Neural cell (in vitro differentiated cells): ENCODE measurements at regions not wholly inside any gene's neighbourhood (a gene's known extent, or its start where the extent isn't known, plus 50 kb on each side); places are given as distances from the start of the nearest gene placed in this dataset.

Experiments
- EP300 ChIP-seq: fragments of 450-650 bp; conservative IDR thresholded peaks from 2 replicates; pipeline ENCODE4 v1.6.1; 2014; ENCODE audit warnings: antibody characterized with exemption, mild to moderate bottlenecking, moderate library complexity; ENCODE audit not compliant: poor library complexity, severe bottlenecking
- EZH2 ChIP-seq: fragments of 200-600, 300-800 bp; shearing (Covaris generic), sonication (generic); IDR thresholded peaks from 2 replicates; pipeline ENCODE4 v1.6.1; 2014; ENCODE audit warnings: antibody characterized with exemption, low read length, borderline replicate concordance, mild to moderate bottlenecking; ENCODE audit not compliant: insufficient read depth, poor library complexity, severe bottlenecking
- MXI1 ChIP-seq: fragments of 450-650 bp; conservative IDR thresholded peaks from 2 replicates; pipeline ENCODE4 v1.6.1; 2014; ENCODE audit warnings: antibody characterized with exemption, mild to moderate bottlenecking; ENCODE audit not compliant: poor library complexity, severe bottlenecking
- POLR2AphosphoS5 ChIP-seq: IDR thresholded peaks from 2 replicates; pipeline ENCODE4 v1.6.1; 2012
- RAD21 ChIP-seq: fragments of 450-650 bp; conservative IDR thresholded peaks from 2 replicates; pipeline ENCODE4 v1.6.1; 2014; ENCODE audit warnings: antibody characterized with exemption, mild to moderate bottlenecking, moderate library complexity
- SMC3 ChIP-seq: fragments of 450-650 bp; conservative IDR thresholded peaks from 2 replicates; pipeline ENCODE4 v1.6.1; 2014; ENCODE audit warnings: antibody characterized with exemption, mild to moderate bottlenecking, moderate library complexity; ENCODE audit not compliant: poor library complexity
- TAF1 ChIP-seq: IDR thresholded peaks from 2 replicates; pipeline ENCODE4 v1.6.1; 2012; ENCODE audit warnings: low read depth
- TF ChIP-seq, protein P1 (sequence below): fragments of 450-650 bp; IDR thresholded peaks from 2 replicates; pipeline ENCODE4 v1.5.1; 2014; ENCODE audit warnings: antibody characterized with exemption, mild to moderate bottlenecking, moderate library complexity; ENCODE audit not compliant: poor library complexity, severe bottlenecking
- TF ChIP-seq, protein P2 (sequence below): IDR thresholded peaks from 2 replicates; pipeline ENCODE4 v1.6.1; 2012; ENCODE audit warnings: borderline replicate concordance

DNA sequence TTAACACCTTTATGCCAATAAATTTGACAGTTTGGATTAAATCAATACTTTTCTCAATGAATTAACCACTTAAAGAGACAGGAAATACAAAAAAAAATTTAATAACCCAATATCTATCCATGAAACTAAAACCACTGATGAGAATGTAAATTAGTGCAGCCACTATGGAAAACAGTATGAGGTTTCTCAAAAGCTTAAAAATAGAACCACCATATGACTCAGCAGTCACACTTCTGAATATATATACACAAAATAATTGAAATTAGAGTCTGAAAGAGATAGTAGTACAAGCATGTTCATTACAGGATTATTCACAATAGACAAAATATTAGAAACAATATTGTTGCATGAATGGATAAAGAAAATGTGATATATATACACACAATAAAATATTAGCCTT is 382.1 kb upstream of the SETBP1 start:
- TF ChIP-seq, protein P1, sequence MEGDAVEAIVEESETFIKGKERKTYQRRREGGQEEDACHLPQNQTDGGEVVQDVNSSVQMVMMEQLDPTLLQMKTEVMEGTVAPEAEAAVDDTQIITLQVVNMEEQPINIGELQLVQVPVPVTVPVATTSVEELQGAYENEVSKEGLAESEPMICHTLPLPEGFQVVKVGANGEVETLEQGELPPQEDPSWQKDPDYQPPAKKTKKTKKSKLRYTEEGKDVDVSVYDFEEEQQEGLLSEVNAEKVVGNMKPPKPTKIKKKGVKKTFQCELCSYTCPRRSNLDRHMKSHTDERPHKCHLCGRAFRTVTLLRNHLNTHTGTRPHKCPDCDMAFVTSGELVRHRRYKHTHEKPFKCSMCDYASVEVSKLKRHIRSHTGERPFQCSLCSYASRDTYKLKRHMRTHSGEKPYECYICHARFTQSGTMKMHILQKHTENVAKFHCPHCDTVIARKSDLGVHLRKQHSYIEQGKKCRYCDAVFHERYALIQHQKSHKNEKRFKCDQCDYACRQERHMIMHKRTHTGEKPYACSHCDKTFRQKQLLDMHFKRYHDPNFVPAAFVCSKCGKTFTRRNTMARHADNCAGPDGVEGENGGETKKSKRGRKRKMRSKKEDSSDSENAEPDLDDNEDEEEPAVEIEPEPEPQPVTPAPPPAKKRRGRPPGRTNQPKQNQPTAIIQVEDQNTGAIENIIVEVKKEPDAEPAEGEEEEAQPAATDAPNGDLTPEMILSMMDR: no peak
- TF ChIP-seq EZH2 (no peak), POLR2AphosphoS5 (no peak), EP300 (no peak), TAF1 (no peak), RAD21 (no peak), MXI1 (no peak), SMC3 (no peak)
- TF ChIP-seq, protein P2, sequence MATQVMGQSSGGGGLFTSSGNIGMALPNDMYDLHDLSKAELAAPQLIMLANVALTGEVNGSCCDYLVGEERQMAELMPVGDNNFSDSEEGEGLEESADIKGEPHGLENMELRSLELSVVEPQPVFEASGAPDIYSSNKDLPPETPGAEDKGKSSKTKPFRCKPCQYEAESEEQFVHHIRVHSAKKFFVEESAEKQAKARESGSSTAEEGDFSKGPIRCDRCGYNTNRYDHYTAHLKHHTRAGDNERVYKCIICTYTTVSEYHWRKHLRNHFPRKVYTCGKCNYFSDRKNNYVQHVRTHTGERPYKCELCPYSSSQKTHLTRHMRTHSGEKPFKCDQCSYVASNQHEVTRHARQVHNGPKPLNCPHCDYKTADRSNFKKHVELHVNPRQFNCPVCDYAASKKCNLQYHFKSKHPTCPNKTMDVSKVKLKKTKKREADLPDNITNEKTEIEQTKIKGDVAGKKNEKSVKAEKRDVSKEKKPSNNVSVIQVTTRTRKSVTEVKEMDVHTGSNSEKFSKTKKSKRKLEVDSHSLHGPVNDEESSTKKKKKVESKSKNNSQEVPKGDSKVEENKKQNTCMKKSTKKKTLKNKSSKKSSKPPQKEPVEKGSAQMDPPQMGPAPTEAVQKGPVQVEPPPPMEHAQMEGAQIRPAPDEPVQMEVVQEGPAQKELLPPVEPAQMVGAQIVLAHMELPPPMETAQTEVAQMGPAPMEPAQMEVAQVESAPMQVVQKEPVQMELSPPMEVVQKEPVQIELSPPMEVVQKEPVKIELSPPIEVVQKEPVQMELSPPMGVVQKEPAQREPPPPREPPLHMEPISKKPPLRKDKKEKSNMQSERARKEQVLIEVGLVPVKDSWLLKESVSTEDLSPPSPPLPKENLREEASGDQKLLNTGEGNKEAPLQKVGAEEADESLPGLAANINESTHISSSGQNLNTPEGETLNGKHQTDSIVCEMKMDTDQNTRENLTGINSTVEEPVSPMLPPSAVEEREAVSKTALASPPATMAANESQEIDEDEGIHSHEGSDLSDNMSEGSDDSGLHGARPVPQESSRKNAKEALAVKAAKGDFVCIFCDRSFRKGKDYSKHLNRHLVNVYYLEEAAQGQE: no peak
